OCI-LY1 (cell line): ENCODE measurements at regions not wholly inside any gene's neighbourhood (a gene's known extent, or its start where the extent isn't known, plus 50 kb on each side); places are given as distances from the start of the nearest gene placed in this dataset.

Experiments used
- H2AFZ ChIP-seq: fragments of 200-600 bp; sonication (generic), shearing (Covaris generic); 2 replicates; pipeline ENCODE4 v1.6.0; 2014; ENCODE audit warnings: antibody characterized with exemption, mild to moderate bottlenecking, low read length
- H3F3A ChIP-seq: fragments of 200-600 bp; sonication (generic), shearing (Covaris generic); 2 replicates; pipeline ENCODE4 v1.6.0; 2014; ENCODE audit warnings: mild to moderate bottlenecking, antibody characterized with exemption, low read length, moderate library complexity; ENCODE audit not compliant: insufficient read depth
- H3K27ac ChIP-seq: fragments of 200-600 bp; sonication (generic); 2 replicates; pipeline ENCODE4 v1.5.1; 2014; ENCODE audit warnings: low read length, mixed run types, mild to moderate bottlenecking, low read depth; ENCODE audit not compliant: poor library complexity, severe bottlenecking
- H3K27me3 ChIP-seq: fragments of 200-600 bp; sonication (generic); 2 replicates; pipeline ENCODE4 v1.6.0; 2014; ENCODE audit warnings: antibody characterized with exemption, mild to moderate bottlenecking, low read length, moderate library complexity; ENCODE audit not compliant: insufficient read depth
- H3K36me3 ChIP-seq: fragments of 200-600 bp; sonication (generic); 2 replicates; pipeline ENCODE4 v1.6.1; 2014; ENCODE audit warnings: mild to moderate bottlenecking, antibody characterized with exemption, low read length, moderate library complexity, mixed read lengths; ENCODE audit not compliant: insufficient read depth
- H3K4me1 ChIP-seq: fragments of 200-600 bp; sonication (generic); 2 replicates; pipeline ENCODE4 v1.5.1; 2014; ENCODE audit warnings: mild to moderate bottlenecking, low read length, moderate library complexity; ENCODE audit not compliant: insufficient read depth, severe bottlenecking
- H3K4me2 ChIP-seq: fragments of 200-600 bp; sonication (generic), shearing (Covaris generic); 2 replicates; pipeline ENCODE4 v1.6.1; 2014; ENCODE audit warnings: low read length
- H3K4me3 ChIP-seq: fragments of 200-600 bp; sonication (generic); 2 replicates; pipeline ENCODE4 v1.5.1; 2014; ENCODE audit warnings: low read length, low read depth, mild to moderate bottlenecking, mixed read lengths; ENCODE audit not compliant: poor library complexity, severe bottlenecking
- H3K79me2 ChIP-seq: fragments of 200-600 bp; shearing (Covaris generic); 2 replicates; pipeline ENCODE4 v1.6.1; 2016; ENCODE audit warnings: mixed run types, low read length, mixed read lengths; ENCODE audit not compliant: insufficient read depth
- H3K9ac ChIP-seq: fragments of 200-600 bp; sonication (generic), shearing (Covaris generic); 2 replicates; pipeline ENCODE4 v1.6.1; 2014; ENCODE audit warnings: mild to moderate bottlenecking, low read length, mixed read lengths
- H3K9me2 ChIP-seq: fragments of 200-600 bp; sonication (generic), shearing (Covaris generic); 2 replicates; pipeline ENCODE4 v1.6.1; 2014; ENCODE audit warnings: low read depth, mild to moderate bottlenecking, low read length, mixed read lengths
- H3K9me3 ChIP-seq: fragments of 200-600 bp; shearing (Covaris generic); 2 replicates; pipeline ENCODE4 v1.6.1; 2014; ENCODE audit warnings: low read length, mixed read lengths
- H4K20me1 ChIP-seq: fragments of 200-600 bp; sonication (generic), shearing (Covaris generic); 2 replicates; pipeline ENCODE4 v1.6.0; 2016; ENCODE audit warnings: mild to moderate bottlenecking, low read length; ENCODE audit not compliant: insufficient read depth
- CTCF ChIP-seq: fragments of 200-600 bp; sonication (generic), shearing (Covaris generic); IDR thresholded peaks from 2 replicates; pipeline ENCODE4 v1.5.1; 2017; ENCODE audit warnings: mild to moderate bottlenecking, antibody characterized with exemption, low read length, moderate library complexity, mixed read lengths
- EZH2 ChIP-seq: fragments of 200-600 bp; sonication (generic), shearing (Covaris generic); IDR thresholded peaks from 2 replicates; pipeline ENCODE4 v1.8.0; 2017; ENCODE audit warnings: borderline replicate concordance, mixed run types, mild to moderate bottlenecking, antibody characterized with exemption, low read length, moderate library complexity, mixed read lengths

GRCh38 chr15:96703794-96704550 lies 373.5 kb downstream of the NR2F2 start:
- H3K4me3 ChIP-seq: no peak overlapping the region
- H3K27ac ChIP-seq: no peak overlapping the region
- no peaks in the 10 kb centered on the region for H3K27me3 ChIP-seq
- no peaks in the 10 kb centered on the region for H3K36me3 ChIP-seq
- no peaks in the 10 kb centered on the region for H3K79me2 ChIP-seq
- no peaks in the 10 kb centered on the region for H3K9me3 ChIP-seq
- no peak overlapping the region for H3K4me2 ChIP-seq
- H2AFZ ChIP-seq: no peak overlapping the region
- H3K9ac ChIP-seq: no peak overlapping the region
- no peaks in the 10 kb centered on the region for H3K4me1 ChIP-seq
- H3K9me2 ChIP-seq: no peaks in the 10 kb centered on the region
- H4K20me1 ChIP-seq: no peaks in the 10 kb centered on the region
- TF ChIP-seq EZH2: no peak
- no peak for TF ChIP-seq CTCF
- H3F3A ChIP-seq: no peaks in the 10 kb centered on the region

- H3K27ac ChIP-seq: no peak overlapping the region
- no peak for TF ChIP-seq EZH2
- no peak for TF ChIP-seq CTCF
- no peaks in the 10 kb centered on the region for H3K27me3 ChIP-seq
- no peaks in the 10 kb centered on the region for H4K20me1 ChIP-seq
- no peaks in the 10 kb centered on the region for H3K36me3 ChIP-seq
- no peak overlapping the region for H3K9ac ChIP-seq
- no peak overlapping the region for H2AFZ ChIP-seq
- H3K9me2 ChIP-seq: no peaks in the 10 kb centered on the region
- H3K9me3 ChIP-seq: no peaks in the 10 kb centered on the region
- H3F3A ChIP-seq: no peaks in the 10 kb centered on the region
- no peaks in the 10 kb centered on the region for H3K79me2 ChIP-seq
- no peak overlapping the region for H3K4me3 ChIP-seq
- H3K4me1 ChIP-seq: no peaks in the 10 kb centered on the region
- no peak overlapping the region for H3K4me2 ChIP-seq
These were observed 385.6 kb downstream of the NR2F2 start for GRCh38 chr15:96716075-96716474.

GRCh38 chr15:96716478-96716877 lies 386.0 kb downstream of the NR2F2 start:
- no peak overlapping the region for H3K4me3 ChIP-seq

More at GRCh38 chr15:96716478-96716877, 386.0 kb downstream of the NR2F2 start:
- Histone ChIP-seq H3K4me2 (no peak overlapping the region), H4K20me1 (no peaks in the 10 kb centered on the region), H3K9ac (no peak overlapping the region), H3K79me2 (no peaks in the 10 kb centered on the region), H3F3A (no peaks in the 10 kb centered on the region), H3K36me3 (no peaks in the 10 kb centered on the region), H3K4me1 (no peaks in the 10 kb centered on the region), H2AFZ (no peak overlapping the region), H3K9me3 (no peaks in the 10 kb centered on the region), H3K27me3 (no peaks in the 10 kb centered on the region), H3K27ac (no peak overlapping the region), H3K9me2 (no peaks in the 10 kb centered on the region)
- TF ChIP-seq CTCF: no peak
- no peak for TF ChIP-seq EZH2
